ENCODE measurements at regions not wholly inside any gene's neighbourhood (a gene's known extent, or its start where the extent isn't known, plus 50 kb on each side); places are given as distances from the start of the nearest gene placed in this dataset.

GRCh38 chr12:124485371-124485770 is 82.0 kb downstream of the NCOR2 start:
- TF ChIP-seq CTCF (IDR thresholded peaks at IDR 0.05) = no peak
- TF ChIP-seq POLR2A (IDR thresholded peaks at IDR 0.05) = no peak

All from right lobe of liver (tissue), 4 donors.